Stimulated activated CD4-positive, alpha-beta T cell treated with anti-CD3 and anti-CD28 coated beads, TNF-alpha, amount 100 ng/mL, for 1 hour (primary cell): ENCODE measurements at regions not wholly inside any gene's neighbourhood (a gene's known extent, or its start where the extent isn't known, plus 50 kb on each side); places are given as distances from the start of the nearest gene placed in this dataset.

Experiments used
- DNase-seq, 3 donors: peaks; one replicate each; pipeline ENCODE4 v3.0.0-alpha.2; 2020; ENCODE audit warnings: low read depth in 3 of 3, low spot score in 1 of 3

GRCh38 chr2:42863320-42863719 is 70.9 kb upstream of the HAAO start:
- DNase-seq: no peak

GRCh38 chr2:42862669-42863185 is 70.3 kb upstream of the HAAO start:
- no peak for DNase-seq

- no peak for DNase-seq
These were observed 68.9 kb upstream of the HAAO start for GRCh38 chr2:42861321-42861720.

GRCh38 chr2:42860319-42861094 is 68.1 kb upstream of the HAAO start:
- no peak for DNase-seq

GRCh38 chr2:42859791-42860190 is 67.4 kb upstream of the HAAO start:
- no peak for DNase-seq

GRCh38 chr2:42859006-42859552 is 66.7 kb upstream of the HAAO start:
- peak in 2 of 3 donors; percentile 22 to 24 for DNase-seq

GRCh38 chr2:42858140-42859005 is 66.0 kb upstream of the HAAO start:
- no peak for DNase-seq

- DNase-seq: no peak
These were observed 64.7 kb upstream of the HAAO start for GRCh38 chr2:42856891-42857632.

GRCh38 chr2:42856106-42856860 is 63.9 kb upstream of the HAAO start:
- DNase-seq: no peak

- no peak for DNase-seq
These were observed 63.0 kb upstream of the HAAO start for GRCh38 chr2:42855221-42855970.

GRCh38 chr2:42854207-42854818 is 61.9 kb upstream of the HAAO start:
- DNase-seq: no peak

GRCh38 chr2:42853549-42854206 is 61.3 kb upstream of the HAAO start:
- DNase-seq: no peak

- DNase-seq: no peak
These were observed 60.4 kb upstream of the HAAO start for GRCh38 chr2:42852798-42853197.

- no peak for DNase-seq
These were observed 59.4 kb upstream of the HAAO start for GRCh38 chr2:42851740-42852250.

- DNase-seq: no peak
These were observed 58.8 kb upstream of the HAAO start for GRCh38 chr2:42851186-42851585.

GRCh38 chr2:42850016-42850805 is 57.8 kb upstream of the HAAO start:
- no peak for DNase-seq

- no peak for DNase-seq
These were observed 56.9 kb upstream of the HAAO start for GRCh38 chr2:42849311-42849710.
